Dermis microvascular lymphatic vessel endothelial cell (primary cell): ENCODE measurements at regions not wholly inside any gene's neighbourhood (a gene's known extent, or its start where the extent isn't known, plus 50 kb on each side); places are given as distances from the start of the nearest gene placed in this dataset.

ENCODE experiments used
- DNase-seq, 2 donors: peaks; one replicate each; pipeline versions ENCODE4 v3.0.0 to v3.0.0-alpha.2; 2010; ENCODE audit warnings: low read depth in 2 of 2

- DNase-seq: no peak
Observed at GRCh38 chr2:181380581-181380980, 76.6 kb upstream of the ITGA4 start.

DNA sequence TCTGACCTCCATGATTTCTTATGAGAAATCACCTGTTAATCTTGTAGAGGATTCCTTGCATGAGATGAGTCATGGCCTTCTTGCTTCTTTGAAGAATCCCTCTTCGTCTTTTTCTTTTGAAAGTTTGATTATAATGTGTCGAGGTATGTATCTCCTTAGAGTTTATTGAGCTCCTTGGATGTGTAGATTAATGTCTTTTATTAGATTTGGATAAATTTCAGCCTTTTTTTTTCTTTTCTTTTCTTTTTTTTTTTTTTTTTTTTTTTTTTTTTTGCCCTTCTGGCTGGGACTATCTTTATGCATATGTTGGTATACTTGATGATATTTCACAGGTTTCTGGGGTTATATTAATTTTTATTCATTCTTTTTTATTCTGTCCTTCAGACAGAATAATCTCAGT is 72.3 kb upstream of the ITGA4 start:
- no peak for DNase-seq

DNA sequence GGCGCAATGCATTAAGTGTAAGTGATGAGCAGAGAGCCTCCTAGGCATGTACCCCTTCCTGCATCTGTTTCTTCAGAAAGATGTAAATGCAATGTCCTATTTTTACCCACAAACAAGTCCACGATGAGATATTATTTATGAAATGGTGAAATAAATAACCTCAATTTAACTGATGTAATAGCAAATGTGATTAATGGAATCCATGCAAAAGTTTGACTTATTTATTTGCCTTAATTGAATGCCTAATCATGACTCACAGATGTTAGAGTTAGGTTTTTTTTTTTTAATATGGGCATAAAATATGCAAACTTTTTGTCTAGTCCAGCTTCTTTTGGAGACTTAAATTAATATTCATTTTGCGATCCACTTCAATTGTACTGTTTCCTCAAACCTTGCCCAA is 67.7 kb upstream of the ITGA4 start:
- no peak for DNase-seq

GRCh38 chr2:181393472-181393871 is 63.7 kb upstream of the ITGA4 start:
- peak; percentile 80 to 81 for DNase-seq

- no peak for DNase-seq
Observed at GRCh38 chr2:181394741-181395437, 62.3 kb upstream of the ITGA4 start.

DNA sequence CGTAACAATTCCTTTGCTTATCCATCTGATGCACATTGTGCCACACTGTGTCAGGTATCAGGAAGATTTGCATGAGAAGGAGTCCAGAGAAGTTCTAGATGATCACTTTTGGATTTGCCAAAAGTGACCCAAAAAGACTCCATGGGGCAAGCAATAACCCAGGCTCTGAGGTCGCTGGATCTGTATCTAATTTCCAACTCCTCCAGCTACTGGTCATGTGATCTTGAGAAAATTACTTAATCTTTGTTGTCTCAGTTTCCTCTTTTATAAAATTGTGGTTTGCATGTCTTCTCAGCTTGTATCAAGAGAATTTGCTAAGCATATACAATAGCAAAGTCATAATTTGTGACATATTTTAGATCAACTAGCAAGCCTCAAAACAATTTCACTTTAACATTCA is 61.3 kb upstream of the ITGA4 start:
- DNase-seq: no peak

GRCh38 chr2:181396256-181397123 is 60.7 kb upstream of the ITGA4 start:
- no peak for DNase-seq

DNA sequence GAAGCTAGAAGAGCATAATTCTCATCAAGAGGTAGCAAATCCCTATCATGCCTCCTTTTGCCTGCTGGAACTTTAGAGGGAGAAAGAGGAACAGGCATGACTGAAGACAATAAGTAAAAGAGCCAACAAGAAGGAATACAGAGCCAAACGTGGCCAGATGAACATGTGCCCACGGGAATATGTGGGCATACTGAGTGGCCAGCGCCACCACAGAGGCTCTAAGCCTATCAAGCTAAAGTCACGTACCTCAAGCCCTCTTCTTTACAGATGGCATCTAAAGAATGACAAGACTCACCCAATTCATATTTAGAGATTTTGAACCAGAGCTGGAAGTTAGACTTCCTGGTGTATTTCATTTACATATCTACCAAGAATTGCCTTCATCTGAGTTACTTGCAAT is 59.9 kb upstream of the ITGA4 start:
- no peak for DNase-seq

- DNase-seq: no peak
Observed at GRCh38 chr2:181398000-181398399, 59.2 kb upstream of the ITGA4 start.

- DNase-seq: no peak
Observed at GRCh38 chr2:181399027-181399426, 58.2 kb upstream of the ITGA4 start.

- no peak for DNase-seq
Observed at GRCh38 chr2:181404472-181404871, 52.7 kb upstream of the ITGA4 start.

DNA sequence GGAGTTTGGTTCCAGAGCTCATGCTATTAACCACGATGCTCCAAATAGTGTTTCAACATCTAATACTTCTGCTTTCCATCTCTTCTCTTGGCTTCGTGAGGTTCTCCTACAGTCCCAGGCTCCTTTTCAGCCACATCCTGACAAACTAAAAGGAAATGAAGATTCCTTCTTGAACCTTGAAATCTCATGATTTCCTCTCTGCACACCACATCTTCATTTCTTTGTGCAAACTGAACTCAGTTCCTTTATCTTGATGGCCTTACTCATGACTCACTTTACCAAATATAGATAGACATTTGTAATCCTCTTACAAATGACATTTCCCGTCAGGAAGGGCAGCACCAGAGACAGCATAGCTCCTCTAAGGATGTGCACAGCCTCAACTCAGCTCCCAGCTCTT is 50.0 kb upstream of the ITGA4 start:
- DNase-seq: peak in 1 of 2 donors; percentile 2
